GM12878 (cell line): ENCODE measurements at regions not wholly inside any gene's neighbourhood (a gene's known extent, or its start where the extent isn't known, plus 50 kb on each side); places are given as distances from the start of the nearest gene placed in this dataset.
A peak's percentile ranks its signal among the peaks of the same experiment; 100 is the strongest.

Experiments
- ATAC-seq: fragments of 200-7000 bp; cut with Tn5 transposase; 3 replicates; pipeline ENCODE4 v1.9.1; 2020; ENCODE audit warnings: mild to moderate bottlenecking, moderate library complexity
- BruUV-seq: library from RNA; stranded (reverse); fragments of 400-500 nt; replicated peaks from 2 replicates; lab custom pipeline; 2021; lab: Mats Ljungman, UMichigan
- CTCF ChIA-PET: fragments of 300-600 bp; sonication (Branson Sonifier 250); formaldehyde crosslinking; extraction: SDS; loops from one replicate; lab custom pipeline; 2021; ENCODE audit warnings: inconsistent platforms; lab: Yijun Ruan, JAX
- POLR2A ChIA-PET: fragments of 350-600 bp; formaldehyde crosslinking; extraction: SDS; loops from one replicate; lab custom pipeline; 2021; ENCODE audit warnings: inconsistent platforms; lab: Charles Lee
- RAD21 ChIA-PET: fragments of 300-600 bp; sonication (Branson Sonifier 250); formaldehyde crosslinking; loops from one replicate; lab custom pipeline; 2023; ENCODE audit warnings: antibody characterized with exemption; ENCODE audit not compliant: unreplicated experiment; lab: Charles Lee
- SMC1A ChIA-PET: fragments of 300-600 bp; sonication (Branson Sonifier 250); formaldehyde crosslinking; loops from one replicate; lab custom pipeline; 2023; ENCODE audit not compliant: unreplicated experiment, uncharacterized antibody; lab: Charles Lee
- DNase-seq: peaks from one replicate; pipeline ENCODE4 v3.0.0-alpha.2; 2011; ENCODE audit warnings: low read depth, low spot score
- FAIRE-seq: peaks from 3 replicates; lab custom pipeline; 2011; peaks lifted over from hg19 to GRCh38; lab: Jason Lieb, UNC
- H2AFZ ChIP-seq: 2 replicates; pipeline ENCODE4 v1.6.0; 2011; ENCODE audit warnings: low read depth, low read length, control low read depth; ENCODE audit not compliant: control insufficient read depth
- H3K27ac ChIP-seq: 2 replicates; pipeline ENCODE4 v1.5.1; 2011; ENCODE audit warnings: control low read depth; ENCODE audit not compliant: control insufficient read depth, insufficient read depth
- H3K27me3 ChIP-seq, 2 experiments: replicated peaks in 1 of 2; 2 replicates each; pipeline versions ENCODE4 v1.6.0 to v1.6.1; 2011; ENCODE audit warnings: low read length in 1 of 2; ENCODE audit not compliant: control insufficient read depth in 2 of 2, insufficient read depth in 2 of 2
- H3K36me3 ChIP-seq, 2 experiments: 2 replicates each; pipeline ENCODE4 v1.5.1; 2011; ENCODE audit warnings: low read length in 1 of 2; ENCODE audit not compliant: control insufficient read depth in 2 of 2, insufficient read depth in 2 of 2
- H3K4me1 ChIP-seq: 2 replicates; pipeline ENCODE4 v1.6.1; 2011; ENCODE audit warnings: mild to moderate bottlenecking, low read length, moderate library complexity, mixed read lengths; ENCODE audit not compliant: control insufficient read depth, insufficient read depth
- H3K4me2 ChIP-seq: 2 replicates; pipeline ENCODE4 v1.6.0; 2011; ENCODE audit warnings: control low read depth; ENCODE audit not compliant: control insufficient read depth, insufficient read depth
- H3K4me3 ChIP-seq: fragments of 200-600 bp; sonication (generic); 2 replicates; pipeline ENCODE4 v1.5.1; 2016
- H3K79me2 ChIP-seq: 2 replicates; pipeline ENCODE4 v1.6.0; 2011; ENCODE audit warnings: low read length; ENCODE audit not compliant: control insufficient read depth, insufficient read depth
- H3K9ac ChIP-seq: 2 replicates; pipeline ENCODE4 v1.8.0; 2011; ENCODE audit warnings: low read length, control low read depth, mixed read lengths; ENCODE audit not compliant: control insufficient read depth, insufficient read depth
- H3K9me3 ChIP-seq: replicated peaks from 3 replicates; pipeline ENCODE4 v1.5.1; 2011; ENCODE audit warnings: mild to moderate bottlenecking, low read length; ENCODE audit not compliant: control insufficient read depth, insufficient read depth
- H4K20me1 ChIP-seq: 2 replicates; pipeline ENCODE4 v1.6.0; 2011; ENCODE audit not compliant: control insufficient read depth, insufficient read depth
- ATF2 ChIP-seq: IDR thresholded peaks from 2 replicates; pipeline ENCODE4 v1.6.1; 2012; ENCODE audit warnings: low read length, inconsistent platforms
- BACH1 ChIP-seq: fragments of 450-650 bp; IDR thresholded peaks from 2 replicates; pipeline ENCODE4 v1.6.1; 2017; ENCODE audit warnings: mild to moderate bottlenecking, borderline replicate concordance
- ESRRA ChIP-seq: IDR thresholded peaks from 2 replicates; pipeline ENCODE4 v1.6.1; 2012; ENCODE audit warnings: mild to moderate bottlenecking, low read length, improper control_type of control experiment
- FOS ChIP-seq: IDR thresholded peaks from 3 replicates; pipeline ENCODE4 v1.6.1; 2011; ENCODE audit warnings: borderline replicate concordance; ENCODE audit not compliant: insufficient read length; ENCODE audit errors: extremely low read depth
- HDAC2 ChIP-seq: fragments of 200-600 bp; sonication (generic); IDR thresholded peaks from 2 replicates; pipeline ENCODE4 v1.6.1; 2017
- IRF4 ChIP-seq: IDR thresholded peaks from 2 replicates; pipeline ENCODE4 v1.6.1; 2011; ENCODE audit warnings: low read depth, low read length
- NR2C1 ChIP-seq: fragments of 450-650 bp; IDR thresholded peaks from 2 replicates; pipeline ENCODE4 v1.6.1; 2017; ENCODE audit warnings: antibody characterized with exemption, mild to moderate bottlenecking, moderate library complexity
- NR2C2 ChIP-seq: IDR thresholded peaks from 2 replicates; pipeline ENCODE4 v1.6.1; 2011; ENCODE audit warnings: borderline replicate concordance, low read depth; ENCODE audit not compliant: control insufficient read depth, insufficient read length
- PKNOX1 ChIP-seq: fragments of 450-650 bp; IDR thresholded peaks from 2 replicates; pipeline ENCODE4 v1.6.1; 2016; ENCODE audit warnings: mild to moderate bottlenecking
- POLR2A ChIP-seq: IDR thresholded peaks from 2 replicates; pipeline ENCODE4 v1.6.1; 2011; ENCODE audit warnings: low read depth, mild to moderate bottlenecking, low read length
- POLR2AphosphoS5 ChIP-seq: IDR thresholded peaks from 2 replicates; pipeline ENCODE4 v1.6.1; 2011; ENCODE audit warnings: mild to moderate bottlenecking, low read length, inconsistent platforms
- RB1 ChIP-seq: fragments of 450-650 bp; formaldehyde crosslinking; IDR thresholded peaks from 2 replicates; pipeline ENCODE4 v1.6.1; 2017; ENCODE audit warnings: mild to moderate bottlenecking, borderline replicate concordance
- RELA ChIP-seq: fragments of 450-650 bp; IDR thresholded peaks from 2 replicates; pipeline ENCODE4 v1.8.0; 2014; ENCODE audit warnings: borderline replicate concordance; ENCODE audit not compliant: partially characterized antibody
- RUNX3 ChIP-seq: IDR thresholded peaks from 2 replicates; pipeline ENCODE4 v1.6.1; 2012; ENCODE audit warnings: low read length, inconsistent platforms
- SUPT20H ChIP-seq: IDR thresholded peaks from 2 replicates; pipeline ENCODE4 v1.6.1; 2011; ENCODE audit warnings: low read depth, mild to moderate bottlenecking, low read length, moderate library complexity, borderline replicate concordance; ENCODE audit not compliant: control insufficient read depth
- ZBED1 ChIP-seq: IDR thresholded peaks from 2 replicates; pipeline ENCODE4 v1.6.1; 2016; ENCODE audit warnings: borderline replicate concordance
- WGBS: methylation state at CpG from one replicate; pipeline ENCODE4 v1.1.6; 2016; ENCODE audit warnings: low lambda C conversion rate; ENCODE audit not compliant: insufficient replicate concordance, insufficient coverage; ENCODE audit errors: missing lambda C conversion rate; 5-methylcytosine and 5-hydroxymethylcytosine counted together
- in situ Hi-C: fragments of 300-500 bp; cut with MboI; formaldehyde crosslinking; loops from 9 replicates; pipeline ENCODE4 v1.14.3; 2018; ENCODE audit warnings: mixed read lengths
- intact Hi-C: fragments of 100-400 bp; cut with micrococcal nuclease; formaldehyde crosslinking; loops from one replicate; pipeline ENCODE4 v1.14.2; 2022; ENCODE audit not compliant: unreplicated experiment
- TF ChIP-seq, protein P1 (sequence below): fragments of 450-650 bp; IDR thresholded peaks from 2 replicates; pipeline ENCODE4 v1.6.1; 2016; ENCODE audit warnings: mild to moderate bottlenecking, moderate library complexity, borderline replicate concordance

DNA sequence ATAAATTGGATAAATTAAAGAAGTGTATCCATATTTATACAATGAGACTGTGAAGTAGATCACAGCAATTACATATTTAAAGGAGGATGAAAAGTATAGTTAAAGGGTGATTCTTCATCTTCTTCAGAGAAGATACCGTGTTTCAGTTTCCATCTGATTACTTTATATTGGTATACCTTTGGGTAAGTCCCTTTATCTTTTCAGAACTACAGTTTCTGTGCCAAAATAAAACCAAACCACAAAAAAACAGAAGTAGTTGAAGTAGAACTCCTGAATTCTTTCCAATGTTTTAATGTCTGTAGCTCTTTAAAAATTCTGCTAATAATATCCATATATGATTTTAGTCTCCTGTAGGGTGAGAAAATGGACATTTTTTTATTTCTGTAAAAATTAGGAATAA, 231.2 kb upstream of the LINC00305 start (continued):
- no peak for TF ChIP-seq PKNOX1
- no peak for TF ChIP-seq HDAC2
- TF ChIP-seq RUNX3: peak; percentile 85
- no peak for TF ChIP-seq ESRRA
- no peak for TF ChIP-seq SUPT20H
- TF ChIP-seq BACH1: no peak
- no peak for TF ChIP-seq POLR2A
- TF ChIP-seq NR2C2: no peak
- no peak for TF ChIP-seq FOS
- TF ChIP-seq ATF2: peak; percentile 62

GRCh38 chr18:64379662-64380061, 230.8 kb upstream of the LINC00305 start:
- SMC1A ChIA-PET: interaction anchor here (1.0 to 1.9 kb wide), 3 partner anchors 30 to 79 kb away, joined by 3 to 4 read pairs (median 3); no protein-coding TSS in a partner anchor
- no TSS peak for BruUV-seq
- FAIRE-seq (no peak), ATAC-seq (peak; percentile 48), DNase-seq (no peak)
- CTCF ChIA-PET: interaction anchor here (1.1 kb wide), 1 partner anchor 25 kb away, joined by 3 read pairs; no protein-coding TSS in a partner anchor
- Histone ChIP-seq H3K4me3 (no peak overlapping the region), H3K9me3 (no peaks in the 10 kb centered on the region; the same call in 1 of the 3 replicates), H4K20me1 (no peaks in the 10 kb centered on the region), H3K9ac (no peak overlapping the region), H3K79me2 (no peaks in the 10 kb centered on the region), H3K4me2 (peak overlapping the region; percentile 72), H3K27me3 (no peaks in the 10 kb centered on the region), H3K4me1 (peaks cover 14% of the 10 kb centered on the region), H3K36me3 (no peaks in the 10 kb centered on the region), H2AFZ (no peak overlapping the region), H3K27ac (peak overlapping the region; percentile 15; the same call in 1 of the 2 replicates)
- RAD21 ChIA-PET: interaction anchor here (1.0 kb wide), 1 partner anchor 260 kb away, joined by 4 read pairs; no protein-coding TSS in a partner anchor
- intact Hi-C loops (no loop called here), in situ Hi-C loops (no loop called here)
- POLR2A ChIA-PET: interaction anchor here (0.6 kb wide), 1 partner anchor 272 kb away, joined by 3 read pairs; no protein-coding TSS in a partner anchor
- 33% methylated on average over 1 of the region's 1 CpG for WGBS
- TF ChIP-seq RELA (no peak), RB1 (no peak), POLR2AphosphoS5 (no peak), NR2C1 (no peak), ATF2 (no peak), IRF4 (no peak), ZBED1 (no peak)
- TF ChIP-seq, protein P1, sequence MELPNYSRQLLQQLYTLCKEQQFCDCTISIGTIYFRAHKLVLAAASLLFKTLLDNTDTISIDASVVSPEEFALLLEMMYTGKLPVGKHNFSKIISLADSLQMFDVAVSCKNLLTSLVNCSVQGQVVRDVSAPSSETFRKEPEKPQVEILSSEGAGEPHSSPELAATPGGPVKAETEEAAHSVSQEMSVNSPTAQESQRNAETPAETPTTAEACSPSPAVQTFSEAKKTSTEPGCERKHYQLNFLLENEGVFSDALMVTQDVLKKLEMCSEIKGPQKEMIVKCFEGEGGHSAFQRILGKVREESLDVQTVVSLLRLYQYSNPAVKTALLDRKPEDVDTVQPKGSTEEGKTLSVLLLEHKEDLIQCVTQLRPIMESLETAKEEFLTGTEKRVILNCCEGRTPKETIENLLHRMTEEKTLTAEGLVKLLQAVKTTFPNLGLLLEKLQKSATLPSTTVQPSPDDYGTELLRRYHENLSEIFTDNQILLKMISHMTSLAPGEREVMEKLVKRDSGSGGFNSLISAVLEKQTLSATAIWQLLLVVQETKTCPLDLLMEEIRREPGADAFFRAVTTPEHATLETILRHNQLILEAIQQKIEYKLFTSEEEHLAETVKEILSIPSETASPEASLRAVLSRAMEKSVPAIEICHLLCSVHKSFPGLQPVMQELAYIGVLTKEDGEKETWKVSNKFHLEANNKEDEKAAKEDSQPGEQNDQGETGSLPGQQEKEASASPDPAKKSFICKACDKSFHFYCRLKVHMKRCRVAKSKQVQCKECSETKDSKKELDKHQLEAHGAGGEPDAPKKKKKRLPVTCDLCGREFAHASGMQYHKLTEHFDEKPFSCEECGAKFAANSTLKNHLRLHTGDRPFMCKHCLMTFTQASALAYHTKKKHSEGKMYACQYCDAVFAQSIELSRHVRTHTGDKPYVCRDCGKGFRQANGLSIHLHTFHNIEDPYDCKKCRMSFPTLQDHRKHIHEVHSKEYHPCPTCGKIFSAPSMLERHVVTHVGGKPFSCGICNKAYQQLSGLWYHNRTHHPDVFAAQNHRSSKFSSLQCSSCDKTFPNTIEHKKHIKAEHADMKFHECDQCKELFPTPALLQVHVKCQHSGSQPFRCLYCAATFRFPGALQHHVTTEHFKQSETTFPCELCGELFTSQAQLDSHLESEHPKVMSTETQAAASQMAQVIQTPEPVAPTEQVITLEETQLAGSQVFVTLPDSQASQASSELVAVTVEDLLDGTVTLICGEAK: no peak
